ENCODE measurements at regions not wholly inside any gene's neighbourhood (a gene's known extent, or its start where the extent isn't known, plus 50 kb on each side); places are given as distances from the start of the nearest gene placed in this dataset.
"Not testable (repeated sequence)": the region's sequence is repeated elsewhere in the genome, so short reads cannot be mapped to it uniquely, and the experiment has no call there.

DNA sequence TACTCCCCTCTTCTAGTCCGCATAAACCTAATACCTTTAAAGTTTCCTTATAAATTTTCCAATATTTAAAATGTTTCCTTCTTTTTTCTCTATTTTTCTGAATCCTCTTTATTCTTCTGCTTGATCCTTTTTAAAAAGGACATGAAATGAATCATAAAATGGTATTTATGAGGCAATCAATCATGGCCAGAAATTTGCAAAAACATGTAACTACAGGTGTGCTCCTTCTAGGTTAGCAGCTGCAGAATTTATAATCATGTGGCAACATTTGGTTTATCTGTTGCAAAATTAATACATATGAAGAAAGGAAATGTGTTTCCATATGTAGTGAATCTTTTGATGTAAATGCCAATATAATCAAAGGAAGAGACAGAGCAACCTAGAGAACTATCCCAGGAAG, 1008.5 kb downstream of the ANKRD7 start:
- H3K4me3 ChIP-seq (ENCODE audit: low read depth, low read length): no peak overlapping the region
- TF ChIP-seq, protein P1, sequence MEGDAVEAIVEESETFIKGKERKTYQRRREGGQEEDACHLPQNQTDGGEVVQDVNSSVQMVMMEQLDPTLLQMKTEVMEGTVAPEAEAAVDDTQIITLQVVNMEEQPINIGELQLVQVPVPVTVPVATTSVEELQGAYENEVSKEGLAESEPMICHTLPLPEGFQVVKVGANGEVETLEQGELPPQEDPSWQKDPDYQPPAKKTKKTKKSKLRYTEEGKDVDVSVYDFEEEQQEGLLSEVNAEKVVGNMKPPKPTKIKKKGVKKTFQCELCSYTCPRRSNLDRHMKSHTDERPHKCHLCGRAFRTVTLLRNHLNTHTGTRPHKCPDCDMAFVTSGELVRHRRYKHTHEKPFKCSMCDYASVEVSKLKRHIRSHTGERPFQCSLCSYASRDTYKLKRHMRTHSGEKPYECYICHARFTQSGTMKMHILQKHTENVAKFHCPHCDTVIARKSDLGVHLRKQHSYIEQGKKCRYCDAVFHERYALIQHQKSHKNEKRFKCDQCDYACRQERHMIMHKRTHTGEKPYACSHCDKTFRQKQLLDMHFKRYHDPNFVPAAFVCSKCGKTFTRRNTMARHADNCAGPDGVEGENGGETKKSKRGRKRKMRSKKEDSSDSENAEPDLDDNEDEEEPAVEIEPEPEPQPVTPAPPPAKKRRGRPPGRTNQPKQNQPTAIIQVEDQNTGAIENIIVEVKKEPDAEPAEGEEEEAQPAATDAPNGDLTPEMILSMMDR (IDR thresholded peaks at IDR 0.05; ENCODE audit: low read depth, low read length): no peak

GRCh38 chr7:119252962-119253361, 1020.0 kb upstream of the KCND2 start:
- H3K4me3 ChIP-seq (ENCODE audit: low read depth, low read length): no peak overlapping the region
- TF ChIP-seq, protein P1 (IDR thresholded peaks at IDR 0.05; ENCODE audit: low read depth, low read length): no peak

- no peak overlapping the region for H3K4me3 ChIP-seq (ENCODE audit: low read depth, low read length)
- TF ChIP-seq, protein P1 (IDR thresholded peaks at IDR 0.05; ENCODE audit: low read depth, low read length): no peak
Measured at GRCh38 chr7:119254742-119255141, 1018.2 kb upstream of the KCND2 start.

GRCh38 chr7:119256001-119256400, 1017.0 kb upstream of the KCND2 start:
- TF ChIP-seq, protein P1 (IDR thresholded peaks at IDR 0.05; ENCODE audit: low read depth, low read length): no peak
- H3K4me3 ChIP-seq (ENCODE audit: low read depth, low read length): no peak overlapping the region

- TF ChIP-seq, protein P1 (IDR thresholded peaks at IDR 0.05; ENCODE audit: low read depth, low read length): no peak
- H3K4me3 ChIP-seq (ENCODE audit: low read depth, low read length): no peak overlapping the region
Measured at GRCh38 chr7:119256446-119257131, 1016.4 kb upstream of the KCND2 start.

DNA sequence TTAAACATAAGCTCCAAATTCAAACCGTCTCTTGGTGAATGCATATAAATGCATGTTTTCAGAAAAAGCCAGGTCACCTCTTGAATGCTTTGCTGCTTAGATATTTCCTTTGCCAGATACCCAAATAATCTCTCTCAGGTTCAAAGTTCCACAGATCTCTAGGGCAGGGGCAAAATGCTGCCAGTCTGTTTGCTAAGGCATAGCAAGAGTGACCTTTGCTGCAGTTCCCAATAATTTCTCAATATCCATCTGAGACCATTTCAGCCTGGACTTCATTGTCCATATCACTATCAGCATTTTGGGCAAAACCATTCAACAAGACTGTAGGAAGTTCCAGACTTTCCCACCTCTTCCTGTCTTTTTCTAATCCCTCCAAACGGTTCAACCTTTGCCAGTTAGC, 1006.2 kb upstream of the KCND2 start:
- H3K4me3 ChIP-seq (ENCODE audit: low read depth, low read length): not testable (repeated sequence)

GRCh38 chr7:119270045-119270464, 1002.9 kb upstream of the KCND2 start:
- TF ChIP-seq, protein P1 (IDR thresholded peaks at IDR 0.05; ENCODE audit: low read depth, low read length): peak; percentile 73
- H3K4me3 ChIP-seq (ENCODE audit: low read depth, low read length): no peak overlapping the region

- TF ChIP-seq, protein P1 (IDR thresholded peaks at IDR 0.05; ENCODE audit: low read depth, low read length): no peak
- H3K4me3 ChIP-seq (ENCODE audit: low read depth, low read length): no peak overlapping the region
Measured at GRCh38 chr7:119270644-119271043, 1002.3 kb upstream of the KCND2 start.
